Activated CD8-positive, alpha-beta memory T cell treated with anti-CD3 and anti-CD28 coated beads, Interleukin-2, amount 50 U/mL, for 24 hours (primary cell): ENCODE measurements at regions not wholly inside any gene's neighbourhood (a gene's known extent, or its start where the extent isn't known, plus 50 kb on each side); places are given as distances from the start of the nearest gene placed in this dataset.

Experiments
- DNase-seq: peaks from one replicate; pipeline ENCODE4 v3.0.0-alpha.2; 2020; ENCODE audit errors: extremely low read depth

DNA sequence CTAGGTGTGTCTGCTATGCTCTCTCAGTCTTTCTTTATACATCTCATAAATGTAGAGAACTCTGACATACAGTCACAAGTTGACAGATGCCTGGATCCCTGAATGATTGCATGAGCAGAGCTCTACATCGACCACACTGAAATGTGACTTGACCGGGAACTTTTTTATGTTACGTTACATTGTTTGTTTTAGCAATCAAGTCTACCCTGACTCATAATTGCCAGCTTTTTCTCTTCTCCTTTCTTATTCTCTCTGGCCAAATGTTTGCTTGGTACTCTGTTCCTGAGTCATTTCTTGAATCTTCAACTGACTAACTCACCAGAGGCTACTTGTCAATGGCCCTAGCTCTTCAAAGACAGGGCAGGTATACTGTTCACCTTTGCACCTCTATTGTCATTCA is 213.6 kb upstream of the DTNBP1 start:
- no peak for DNase-seq

DNA sequence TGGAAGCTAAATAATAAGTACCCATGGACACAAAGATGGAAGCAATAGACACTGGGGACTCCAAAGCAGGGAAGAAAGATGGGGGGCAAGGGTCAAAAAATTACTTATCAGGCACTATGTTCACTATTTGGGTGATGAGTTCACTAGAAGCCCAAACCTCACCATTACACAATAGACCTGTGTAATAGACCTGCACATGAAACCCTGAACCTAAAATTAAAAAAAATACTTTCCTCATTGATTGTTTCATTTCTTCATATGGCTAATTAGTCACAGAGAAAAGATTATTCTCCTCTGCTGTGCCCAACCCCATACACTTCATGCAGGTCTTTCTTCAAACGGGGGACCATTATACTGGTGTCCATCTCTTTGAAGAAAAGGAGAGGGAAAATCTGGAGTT is 213.0 kb upstream of the DTNBP1 start:
- DNase-seq: no peak

DNA sequence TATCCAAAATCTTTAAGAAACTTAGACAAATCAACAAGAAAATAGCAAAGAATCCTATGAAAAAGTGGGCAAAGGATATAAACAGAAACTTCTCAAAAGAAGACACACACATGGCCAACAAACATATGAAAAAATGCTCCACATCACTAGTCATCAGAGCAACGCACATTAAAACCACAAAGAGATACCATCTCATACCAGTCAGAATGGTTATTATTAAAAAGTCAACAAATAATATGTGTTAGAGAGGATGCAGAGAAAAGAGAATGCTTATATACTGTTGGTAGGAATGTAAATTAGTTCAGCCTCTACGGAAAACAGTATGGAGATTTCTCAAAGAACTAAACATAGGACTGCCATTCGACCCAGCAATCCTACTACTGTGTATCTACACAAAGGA is 212.0 kb upstream of the DTNBP1 start:
- no peak for DNase-seq

DNA sequence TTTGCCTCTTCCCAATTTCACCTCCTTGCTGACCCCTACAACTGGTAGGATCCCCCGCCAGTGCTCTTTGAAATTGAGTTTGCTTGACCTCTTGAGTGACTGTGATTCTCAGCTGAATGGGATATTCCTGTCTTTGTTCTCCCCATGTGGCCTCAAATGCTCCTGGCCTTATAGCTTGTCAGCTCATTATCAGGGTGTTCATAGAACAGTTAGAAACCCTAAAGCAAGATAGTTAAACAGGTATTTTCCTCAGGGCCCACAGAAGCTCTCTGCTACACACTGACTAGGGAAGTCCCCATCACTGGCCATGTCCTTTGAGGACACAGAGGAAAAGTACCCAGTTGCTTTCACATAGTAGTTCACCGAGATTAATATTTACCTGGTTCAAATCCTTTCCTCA is 211.5 kb upstream of the DTNBP1 start:
- no peak for DNase-seq

DNA sequence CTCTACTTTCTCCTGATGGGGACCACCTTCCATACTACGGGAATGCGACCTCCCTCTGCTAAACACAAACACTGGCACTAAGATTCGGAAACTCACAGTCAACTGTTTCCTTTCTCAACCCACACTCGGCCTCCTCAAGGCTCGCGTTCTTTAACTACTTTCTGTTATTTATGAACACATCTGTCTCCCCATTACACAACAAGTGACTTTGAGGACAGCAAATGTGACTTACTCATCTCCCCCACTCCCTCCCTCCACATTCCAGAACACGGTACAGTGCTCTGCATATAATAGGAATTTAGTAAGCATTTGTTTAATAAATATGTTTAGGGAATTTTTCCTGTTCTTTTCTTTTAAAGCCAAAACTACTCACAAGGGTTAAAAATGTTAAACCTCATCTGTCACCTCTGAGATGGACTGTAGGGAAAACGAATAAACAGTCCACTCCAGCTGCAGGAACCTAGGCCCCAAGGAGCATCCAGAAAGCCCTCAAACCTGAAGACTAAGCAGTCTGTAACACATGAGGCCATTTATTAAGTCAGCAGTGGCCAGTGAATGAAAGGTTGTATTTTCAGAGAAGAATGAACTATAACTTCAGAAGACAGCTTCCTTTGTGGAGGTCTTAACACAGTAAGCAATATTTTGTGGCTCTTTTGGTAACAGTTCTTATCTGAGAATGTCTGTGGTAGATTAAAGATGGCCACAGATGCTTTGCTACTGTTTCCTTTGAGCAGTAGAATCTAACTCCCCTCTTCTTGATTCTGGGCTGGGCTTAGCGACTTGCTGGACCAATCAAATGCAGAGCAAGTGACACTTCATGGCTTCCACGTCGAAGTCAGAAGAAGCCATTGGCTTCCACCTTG is 209.6 kb upstream of the DTNBP1 start:
- no peak for DNase-seq

DNA sequence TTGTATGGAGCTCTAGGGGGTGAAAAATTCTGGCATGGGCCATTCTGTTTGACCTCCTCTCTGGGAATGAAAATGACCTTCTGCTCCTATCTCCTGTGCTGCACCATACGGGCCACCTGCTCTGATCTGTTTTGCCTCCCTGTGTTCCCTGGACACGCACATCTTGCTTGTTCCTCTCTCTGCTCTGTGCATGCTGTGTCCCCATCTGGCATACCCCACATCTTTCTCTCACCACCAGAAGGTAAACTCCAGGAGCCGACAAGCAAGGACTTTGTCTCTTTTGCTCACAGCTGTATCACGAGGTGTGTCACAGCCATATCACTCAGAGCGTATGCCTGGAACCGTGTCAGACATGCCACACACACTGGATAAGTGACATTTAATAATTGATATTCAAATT is 208.4 kb upstream of the DTNBP1 start:
- no peak for DNase-seq

DNA sequence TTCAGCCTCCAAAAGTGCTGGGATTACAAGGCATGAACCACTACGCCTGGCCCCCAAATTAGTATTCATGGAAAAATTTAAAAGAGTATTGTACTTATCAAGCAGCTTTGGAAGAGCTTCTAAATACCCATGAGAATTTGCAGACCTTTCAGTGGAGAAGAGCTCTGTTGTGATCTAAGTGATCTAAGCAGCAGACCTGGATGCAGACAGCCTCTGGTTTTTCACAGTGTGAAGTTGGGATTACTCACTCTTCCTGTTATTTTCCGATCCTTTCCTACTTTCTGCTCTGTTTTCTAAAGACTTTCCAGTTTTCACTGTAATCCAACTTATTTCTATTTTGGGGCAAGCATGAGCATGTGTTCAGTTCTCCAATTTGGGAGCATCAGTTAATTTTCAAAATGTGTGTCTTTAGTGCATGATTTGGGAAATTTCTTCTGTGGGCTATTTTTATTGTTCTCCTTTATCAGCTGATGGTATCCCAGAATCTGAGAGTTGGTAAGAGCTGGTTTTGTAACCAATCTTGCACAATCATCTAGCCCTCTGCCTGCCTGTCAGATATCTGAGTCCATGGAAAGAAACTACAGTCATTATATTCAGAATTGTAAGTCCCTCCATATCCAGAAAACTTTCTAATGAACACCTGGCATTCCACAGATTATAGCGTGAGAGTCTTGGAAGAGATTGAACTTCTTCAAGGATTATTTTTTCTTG is 207.7 kb upstream of the DTNBP1 start:
- no peak for DNase-seq

DNA sequence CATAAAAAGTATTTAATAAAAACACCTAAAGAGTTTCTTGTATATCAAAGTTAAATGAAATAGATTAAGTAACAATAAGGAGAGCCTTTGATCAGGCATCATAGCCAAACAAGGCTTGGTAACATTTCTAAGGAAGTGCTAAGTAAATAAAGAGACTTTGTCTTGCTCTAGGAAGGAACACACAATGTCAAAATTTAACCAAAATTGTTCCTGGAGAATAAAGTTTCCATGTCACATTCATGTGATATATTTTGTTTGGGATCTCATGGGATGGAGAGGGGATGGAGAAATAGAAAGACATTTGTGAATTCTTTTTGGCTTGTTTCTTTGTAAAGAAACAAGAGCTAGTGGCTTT is 201.9 kb upstream of the DTNBP1 start:
- no peak for DNase-seq

DNA sequence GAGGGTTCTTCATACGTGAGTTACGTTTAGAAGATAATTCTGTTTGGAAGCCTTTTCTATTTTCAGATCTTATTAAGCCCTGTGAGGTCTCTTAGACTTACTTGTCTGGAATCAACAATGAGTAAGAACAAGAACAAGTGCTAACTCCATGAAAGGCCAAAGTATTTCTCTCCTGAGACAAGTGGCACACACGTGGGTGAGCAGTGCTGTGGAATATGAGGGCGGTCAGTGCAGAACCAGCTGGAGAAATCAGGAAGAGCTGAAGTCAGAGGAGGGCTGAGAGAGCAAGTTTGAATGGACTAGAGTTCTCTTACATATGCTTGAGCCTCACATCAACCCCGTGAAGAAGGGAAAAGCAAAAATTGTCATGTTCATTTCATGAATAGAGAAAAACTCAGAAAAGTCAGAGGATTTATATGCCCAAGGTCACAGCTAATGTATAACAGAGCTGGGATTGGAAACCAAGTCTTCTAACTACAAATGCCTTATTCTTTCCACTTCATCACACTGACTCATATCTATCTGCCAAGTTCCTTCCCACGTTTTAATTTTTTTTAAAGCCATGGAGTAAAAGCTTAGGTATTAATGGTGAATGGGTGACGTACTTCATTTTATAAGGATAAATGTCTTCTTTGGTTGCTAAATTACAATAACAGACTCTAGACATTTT is 201.3 kb upstream of the DTNBP1 start:
- no peak for DNase-seq

DNA sequence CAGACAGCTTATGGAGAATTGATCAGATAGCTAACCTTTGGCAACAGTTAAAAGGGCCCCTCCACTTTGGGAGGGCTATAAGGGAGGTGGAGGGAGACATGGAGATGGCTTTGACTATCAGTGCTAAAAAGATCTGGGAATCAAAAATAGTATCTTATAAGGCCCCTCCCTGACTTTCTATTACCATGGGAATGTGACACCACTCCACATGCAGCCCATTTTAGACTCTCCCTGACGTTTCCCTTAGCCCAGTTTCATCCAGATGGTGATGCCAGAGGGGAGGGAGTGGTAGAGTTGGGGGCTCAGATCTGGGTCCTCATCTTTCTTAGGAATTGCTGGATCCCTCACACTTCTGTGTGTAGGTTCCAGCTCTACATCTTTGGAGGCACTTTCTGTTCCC is 200.0 kb upstream of the DTNBP1 start:
- no peak for DNase-seq

DNA sequence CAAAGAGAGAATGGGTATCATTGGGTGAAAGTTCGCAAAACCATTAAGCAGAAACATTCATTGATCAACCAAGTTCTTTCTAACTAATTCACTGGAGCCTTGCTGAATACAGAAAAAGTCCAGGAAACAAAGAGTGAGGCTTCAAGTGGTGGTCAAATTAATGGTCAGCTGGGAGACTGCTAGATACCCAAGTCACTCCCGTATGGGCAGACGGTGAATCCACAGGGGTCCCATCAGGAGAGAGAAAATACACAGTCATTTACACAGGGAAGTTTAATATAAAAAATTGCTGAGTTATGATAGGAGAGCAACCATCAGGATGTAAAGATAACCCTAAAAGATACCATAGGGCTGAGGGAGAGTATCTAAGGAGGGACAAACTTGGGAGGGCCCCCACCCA is 198.7 kb upstream of the DTNBP1 start:
- no peak for DNase-seq

DNA sequence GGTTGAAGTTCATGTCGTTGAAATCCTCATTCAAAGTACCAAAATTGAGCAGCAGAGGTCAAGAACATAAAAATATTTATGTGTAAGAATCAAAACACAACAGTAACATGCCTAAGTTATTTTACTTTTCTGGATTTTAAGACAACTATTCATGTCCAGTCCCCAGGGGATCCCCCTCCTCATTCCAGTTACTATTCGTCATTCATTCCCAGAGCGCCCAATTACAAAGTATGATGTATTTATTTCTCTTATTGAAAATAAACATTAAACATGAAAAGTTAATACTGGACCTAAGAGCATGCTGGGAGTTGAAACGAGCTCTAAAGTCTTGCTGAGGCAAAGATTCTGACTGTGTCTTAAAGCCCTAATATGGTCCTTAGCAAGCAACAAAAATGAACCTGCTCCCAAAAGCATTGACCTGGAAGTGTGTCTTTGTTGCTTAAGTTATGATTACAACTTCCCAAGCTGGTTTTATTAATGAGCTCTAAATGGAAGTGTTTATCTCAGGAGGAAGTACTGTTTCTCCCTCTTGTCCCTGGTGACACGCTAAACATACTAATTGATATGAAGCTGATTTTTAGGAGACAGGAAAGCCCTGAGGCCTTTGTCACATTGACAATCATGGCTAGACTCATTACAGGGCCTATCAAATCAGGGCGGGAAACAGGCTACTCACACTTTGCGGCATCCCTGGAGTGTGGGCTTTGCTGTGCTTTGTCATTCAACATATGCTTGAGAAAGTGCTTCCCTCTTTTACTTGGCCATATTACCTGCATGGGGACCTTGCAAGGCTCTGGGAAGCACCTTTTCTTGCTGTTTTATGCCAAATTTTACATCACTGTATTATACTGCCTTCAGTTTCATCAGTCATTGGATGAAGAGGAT is 192.2 kb upstream of the DTNBP1 start:
- DNase-seq: no peak

DNA sequence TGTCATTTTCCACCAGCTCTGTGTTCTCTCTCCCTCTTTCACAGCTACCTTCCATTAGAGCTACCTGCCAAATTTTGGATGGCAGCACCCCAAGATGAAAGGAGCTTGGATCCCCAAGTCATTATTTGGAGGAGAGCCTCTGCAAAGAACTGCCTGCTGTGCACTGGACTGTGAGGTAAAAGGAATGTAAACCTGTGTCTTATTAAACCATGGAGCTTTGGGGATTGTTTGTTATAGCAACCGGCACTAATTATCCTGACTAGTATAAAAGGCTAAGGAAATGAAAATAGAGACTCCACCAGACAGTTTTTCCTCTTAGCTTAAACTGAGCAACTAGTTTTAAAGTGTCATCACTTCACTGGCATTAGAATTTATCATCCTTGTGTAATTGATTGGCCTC is 191.6 kb upstream of the DTNBP1 start:
- no peak for DNase-seq

DNA sequence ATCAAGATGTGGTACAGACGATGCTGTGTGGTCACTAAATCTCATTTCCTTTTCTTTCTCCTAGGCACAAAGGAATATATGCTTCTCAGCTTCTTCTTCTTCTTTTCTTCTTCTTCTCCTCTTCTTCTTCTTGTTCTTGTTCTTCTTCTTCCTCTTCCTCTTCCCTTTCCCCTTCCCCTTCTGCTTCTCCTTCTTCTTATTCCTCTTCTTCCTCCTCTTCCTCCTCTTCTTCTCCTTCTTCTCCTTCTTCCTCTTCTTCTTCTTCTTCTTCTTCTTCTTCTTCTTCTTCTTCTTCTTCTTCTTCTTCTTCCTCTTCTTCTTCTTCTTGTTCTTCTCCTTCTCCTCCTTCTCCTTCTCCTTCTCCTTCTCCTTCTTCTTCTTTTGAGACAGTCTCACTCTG is 190.4 kb upstream of the DTNBP1 start:
- DNase-seq: no peak

DNA sequence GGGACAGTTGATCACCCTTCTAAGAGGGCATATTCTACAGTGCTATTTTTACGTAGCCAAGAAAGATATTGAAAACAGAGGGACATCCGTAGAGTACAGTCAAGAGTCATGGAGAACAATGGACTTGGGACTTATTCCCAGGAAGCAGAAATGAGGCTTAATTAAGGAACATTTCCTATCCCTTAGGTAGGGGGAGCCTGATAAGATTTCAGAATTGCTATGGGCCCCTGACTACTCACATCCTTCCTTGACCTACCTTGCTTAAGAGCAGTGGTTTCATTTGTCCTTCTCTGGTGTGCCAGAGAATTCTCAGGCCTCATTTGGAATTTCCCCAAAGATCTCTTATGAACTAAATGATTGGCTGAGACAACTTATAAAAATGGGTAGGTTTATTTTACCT is 189.5 kb upstream of the DTNBP1 start:
- no peak for DNase-seq

DNA sequence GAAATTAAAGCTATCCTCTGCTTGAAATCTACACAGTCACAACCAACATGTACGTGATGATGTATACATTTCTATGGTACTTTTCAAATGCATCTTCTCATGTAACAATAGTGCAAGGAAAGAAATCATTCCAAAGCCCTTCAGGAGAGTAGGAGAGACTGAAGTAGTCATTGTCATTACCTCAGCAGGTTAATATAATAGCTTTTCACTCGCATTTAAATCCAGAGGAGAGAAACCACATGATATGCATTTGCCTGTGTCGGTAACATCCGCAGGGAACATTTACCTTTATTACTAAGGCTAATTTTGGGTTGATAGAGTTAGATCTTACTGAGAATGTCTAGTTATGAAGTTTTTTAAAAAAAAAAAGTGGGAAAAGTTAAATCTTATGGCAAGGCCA is 186.6 kb upstream of the DTNBP1 start:
- DNase-seq: no peak

DNA sequence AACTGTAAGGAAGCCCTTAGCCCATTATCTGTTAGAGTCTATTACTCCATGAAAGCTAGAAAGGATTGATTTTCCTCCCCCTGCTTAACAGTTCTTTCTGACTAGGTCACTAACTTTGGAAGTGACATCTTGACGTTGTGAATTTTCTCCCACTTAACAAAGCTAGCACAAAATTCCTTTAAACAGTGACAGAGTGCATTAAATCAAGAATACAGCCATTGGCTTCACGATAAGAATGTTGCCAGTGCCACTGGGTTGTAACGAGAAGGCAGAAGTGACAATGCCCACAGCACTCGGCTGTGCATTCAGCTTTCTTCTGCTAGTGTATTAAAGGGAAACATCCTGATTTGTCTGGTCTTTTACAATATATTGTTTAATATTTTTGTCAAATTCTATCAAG is 182.7 kb upstream of the DTNBP1 start:
- no peak for DNase-seq

DNA sequence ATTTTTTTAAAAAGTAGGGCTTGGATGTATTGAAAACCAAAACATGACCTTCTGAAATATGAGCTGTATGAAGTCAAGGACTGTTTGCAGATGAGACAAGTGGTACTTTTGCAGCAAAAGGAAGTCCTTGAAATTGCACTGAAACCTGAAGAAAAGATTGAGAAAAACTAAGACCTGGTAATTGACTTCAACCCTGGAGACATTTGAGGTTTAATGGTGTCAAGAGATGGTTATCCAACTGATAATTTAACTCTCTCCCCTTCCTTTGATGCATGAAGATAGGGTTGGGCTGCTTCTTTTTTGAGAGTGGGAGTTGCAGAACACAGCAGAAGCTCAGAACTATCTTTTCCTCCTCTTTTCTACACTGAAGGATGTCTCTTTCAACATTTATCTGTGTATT is 180.9 kb upstream of the DTNBP1 start:
- no peak for DNase-seq

DNA sequence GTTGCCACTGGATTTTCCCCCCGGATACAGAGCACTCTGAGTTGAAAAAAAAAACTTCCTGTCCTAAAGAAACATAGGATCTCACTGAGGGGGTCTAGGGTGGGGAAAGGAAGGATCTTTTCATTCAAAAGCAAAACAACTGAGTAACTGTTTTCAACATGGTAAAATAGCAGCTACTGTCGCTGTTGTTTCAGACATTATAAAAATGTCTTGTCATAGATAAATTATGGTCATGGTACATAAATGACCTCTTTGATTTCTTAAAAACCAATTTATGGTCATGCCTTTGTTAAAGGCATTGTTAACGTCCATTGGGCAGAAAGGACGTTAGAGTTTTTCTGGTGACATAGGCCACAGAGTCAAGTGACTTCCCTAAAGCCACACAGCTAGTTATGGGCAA is 180.4 kb upstream of the DTNBP1 start:
- DNase-seq: no peak

DNA sequence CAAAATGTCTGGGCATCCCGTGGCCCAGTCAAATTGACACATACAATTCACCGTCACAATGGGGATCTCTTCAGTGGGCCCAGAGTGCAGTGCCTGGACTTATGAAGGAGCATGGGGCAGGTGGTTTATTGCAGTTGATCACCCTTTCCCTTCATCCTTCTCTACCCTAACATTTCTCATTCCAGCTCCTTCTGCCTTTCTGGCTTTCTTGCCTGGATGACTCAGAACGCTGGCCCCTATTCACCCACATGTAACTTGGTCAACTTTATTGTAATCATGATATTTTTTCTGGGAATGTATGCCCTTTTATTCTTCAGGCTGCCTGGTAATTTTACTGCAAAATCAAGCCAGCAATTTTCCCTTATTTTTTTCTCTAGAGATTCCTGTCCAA is 179.9 kb upstream of the DTNBP1 start:
- DNase-seq: no peak

DNA sequence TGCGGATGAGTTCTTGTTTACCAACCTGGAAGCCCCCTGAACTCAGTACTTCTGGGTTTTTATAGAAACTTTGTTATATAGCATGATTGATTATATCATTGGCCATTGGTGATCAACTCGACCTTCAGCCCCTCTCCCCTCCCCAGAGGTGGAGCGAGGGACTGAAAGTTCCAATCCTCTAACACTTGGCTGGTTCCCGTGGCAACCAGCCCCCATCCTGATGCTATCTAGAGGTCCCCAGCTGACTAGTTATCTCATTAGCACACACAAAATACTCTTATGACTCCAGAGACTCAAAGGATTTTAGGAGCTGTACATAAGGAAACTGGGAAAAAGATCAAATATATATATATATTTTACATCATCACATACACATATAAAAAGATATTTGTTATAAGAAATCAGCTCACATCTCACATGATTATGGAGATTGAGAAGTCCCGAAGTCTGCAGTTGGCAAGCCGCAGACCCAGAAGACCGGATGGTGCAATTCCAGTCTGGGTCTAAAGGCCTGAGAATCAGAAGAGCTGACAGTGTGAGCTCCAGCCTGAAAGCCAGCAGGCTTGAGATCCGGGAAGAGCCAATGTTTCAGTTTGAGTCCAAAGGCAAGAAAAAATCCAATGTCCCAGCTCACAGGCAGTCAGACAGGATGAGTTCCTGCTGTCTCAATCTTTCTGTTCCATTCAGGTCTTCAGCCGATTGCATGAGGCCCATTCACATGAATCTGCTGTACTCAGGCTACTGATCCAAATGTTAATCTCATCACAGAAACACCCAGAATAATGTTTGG is 179.3 kb upstream of the DTNBP1 start:
- no peak for DNase-seq
